ENCODE measurements at regions not wholly inside any gene's neighbourhood (a gene's known extent, or its start where the extent isn't known, plus 50 kb on each side); places are given as distances from the start of the nearest gene placed in this dataset.
"Not testable (repeated sequence)": the region's sequence is repeated elsewhere in the genome, so short reads cannot be mapped to it uniquely, and the experiment has no call there.

- no peak overlapping the region for H3K9ac ChIP-seq
- H3K79me2 ChIP-seq (ENCODE audit: insufficient read depth, low read depth), result no peaks in the 10 kb centered on the region
- no peak overlapping the region for H3K4me3 ChIP-seq (IDR thresholded peaks at IDR 0.05; ENCODE audit: insufficient read depth, low read depth, low read length)
- no peaks in the 10 kb centered on the region for H3K4me1 ChIP-seq (ENCODE audit: low read depth, poor library complexity, severe bottlenecking)
- H4K20me1 ChIP-seq (ENCODE audit: insufficient read depth), result no peaks in the 10 kb centered on the region
- H2AFZ ChIP-seq (ENCODE audit: low read depth), result no peak overlapping the region
- H3K27ac ChIP-seq, result no peak overlapping the region
- H3K36me3 ChIP-seq (ENCODE audit: insufficient read depth), result no peaks in the 10 kb centered on the region
- H3K27me3 ChIP-seq (ENCODE audit: insufficient read depth, low read depth), result no peaks in the 10 kb centered on the region
- no peak for TF ChIP-seq CTCF (conservative IDR thresholded peaks at IDR 0.05; ENCODE audit: low read depth, low read length)
- H3K4me2 ChIP-seq, result no peak overlapping the region
Observed at GRCh38 chr4:17232566-17233253, 279.2 kb downstream of the QDPR start.

- not testable (repeated sequence) for H3K9ac ChIP-seq; H3K36me3 ChIP-seq (ENCODE audit: insufficient read depth); H3K4me2 ChIP-seq; H2AFZ ChIP-seq (ENCODE audit: low read depth); H3K27ac ChIP-seq; H3K79me2 ChIP-seq (ENCODE audit: insufficient read depth, low read depth); H3K4me1 ChIP-seq (ENCODE audit: low read depth, poor library complexity, severe bottlenecking); H3K27me3 ChIP-seq (ENCODE audit: insufficient read depth, low read depth); H4K20me1 ChIP-seq (ENCODE audit: insufficient read depth); H3K4me3 ChIP-seq (IDR thresholded peaks at IDR 0.05; ENCODE audit: insufficient read depth, low read depth, low read length)
Observed at GRCh38 chr4:17231880-17232475, 279.9 kb downstream of the QDPR start.

- no peak overlapping the region for H3K4me3 ChIP-seq (IDR thresholded peaks at IDR 0.05; ENCODE audit: insufficient read depth, low read depth, low read length)
- no peaks in the 10 kb centered on the region for H4K20me1 ChIP-seq (ENCODE audit: insufficient read depth)
- no peaks in the 10 kb centered on the region for H3K4me1 ChIP-seq (ENCODE audit: low read depth, poor library complexity, severe bottlenecking)
- no peak for TF ChIP-seq CTCF (conservative IDR thresholded peaks at IDR 0.05; ENCODE audit: low read depth, low read length)
- H3K27ac ChIP-seq, result no peak overlapping the region
- no peaks in the 10 kb centered on the region for H3K27me3 ChIP-seq (ENCODE audit: insufficient read depth, low read depth)
- H3K4me2 ChIP-seq, result no peak overlapping the region
- H3K9ac ChIP-seq, result no peak overlapping the region
- H2AFZ ChIP-seq (ENCODE audit: low read depth), result no peak overlapping the region
- no peaks in the 10 kb centered on the region for H3K79me2 ChIP-seq (ENCODE audit: insufficient read depth, low read depth)
- no peaks in the 10 kb centered on the region for H3K36me3 ChIP-seq (ENCODE audit: insufficient read depth)
Observed at GRCh38 chr4:17230727-17231126, 281.2 kb downstream of the QDPR start.

GRCh38 chr4:17220816-17221215 is 291.1 kb downstream of the QDPR start:
- H3K36me3 ChIP-seq (ENCODE audit: insufficient read depth), result no peaks in the 10 kb centered on the region
- no peak overlapping the region for H3K4me2 ChIP-seq
- no peaks in the 10 kb centered on the region for H3K27me3 ChIP-seq (ENCODE audit: insufficient read depth, low read depth)
- H3K9ac ChIP-seq, result no peak overlapping the region
- no peaks in the 10 kb centered on the region for H3K4me1 ChIP-seq (ENCODE audit: low read depth, poor library complexity, severe bottlenecking)
- TF ChIP-seq CTCF (conservative IDR thresholded peaks at IDR 0.05; ENCODE audit: low read depth, low read length), result no peak
- H3K27ac ChIP-seq, result no peak overlapping the region
- H3K79me2 ChIP-seq (ENCODE audit: insufficient read depth, low read depth), result no peaks in the 10 kb centered on the region
- no peaks in the 10 kb centered on the region for H4K20me1 ChIP-seq (ENCODE audit: insufficient read depth)
- no peak overlapping the region for H2AFZ ChIP-seq (ENCODE audit: low read depth)
- H3K4me3 ChIP-seq (IDR thresholded peaks at IDR 0.05; ENCODE audit: insufficient read depth, low read depth, low read length), result no peak overlapping the region

DNA sequence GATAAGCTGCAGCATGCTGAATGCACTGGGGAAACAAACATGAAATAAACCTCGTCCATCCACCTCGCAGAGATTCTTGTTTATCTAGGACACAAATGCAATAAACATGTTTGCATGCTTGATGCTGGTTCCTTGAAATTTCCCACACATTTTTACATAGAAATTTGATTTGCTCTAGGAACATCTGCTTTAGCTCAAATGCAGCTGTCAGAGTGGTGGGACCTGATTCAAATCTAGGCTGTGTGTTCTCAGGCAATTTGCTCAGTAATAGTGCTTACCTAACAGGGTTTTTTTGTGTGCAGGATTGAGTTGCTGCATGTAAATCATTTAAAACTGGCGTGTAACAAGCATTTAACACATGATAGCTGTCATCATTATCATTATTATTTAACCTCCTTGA is 293.1 kb downstream of the QDPR start:
- no peak for TF ChIP-seq CTCF (conservative IDR thresholded peaks at IDR 0.05; ENCODE audit: low read depth, low read length)
- Histone ChIP-seq H3K27ac (no peak overlapping the region), H3K4me1 (ENCODE audit: low read depth, poor library complexity, severe bottlenecking) (no peaks in the 10 kb centered on the region), H3K36me3 (ENCODE audit: insufficient read depth) (no peaks in the 10 kb centered on the region), H3K27me3 (ENCODE audit: insufficient read depth, low read depth) (no peaks in the 10 kb centered on the region), H3K79me2 (ENCODE audit: insufficient read depth, low read depth) (no peaks in the 10 kb centered on the region), H3K4me3 (IDR thresholded peaks at IDR 0.05; ENCODE audit: insufficient read depth, low read depth, low read length) (no peak overlapping the region), H2AFZ (ENCODE audit: low read depth) (no peak overlapping the region), H3K4me2 (no peak overlapping the region), H4K20me1 (ENCODE audit: insufficient read depth) (no peaks in the 10 kb centered on the region), H3K9ac (no peak overlapping the region)
